Endothelial cell (in vitro differentiated cells): ENCODE measurements at regions not wholly inside any gene's neighbourhood (a gene's known extent, or its start where the extent isn't known, plus 50 kb on each side); places are given as distances from the start of the nearest gene placed in this dataset.
A peak's percentile ranks its signal among the peaks of the same experiment; 100 is the strongest.

Experiments
- DNase-seq: peaks from one replicate; pipeline ENCODE4 v3.0.0; 2021; ENCODE audit warnings: low spot score
- H3K27ac Mint-ChIP-seq: one replicate; pipeline ENCODE4 v1.8.0; 2021; ENCODE audit warnings: mixed read lengths, inconsistent platforms; ENCODE audit not compliant: unreplicated experiment
- H3K27me3 Mint-ChIP-seq: one replicate; pipeline ENCODE4 v1.8.0; 2021; ENCODE audit warnings: mild to moderate bottlenecking, moderate library complexity, mixed read lengths, inconsistent platforms; ENCODE audit not compliant: unreplicated experiment
- H3K36me3 Mint-ChIP-seq: one replicate; pipeline ENCODE4 v1.8.0; 2021; ENCODE audit warnings: mild to moderate bottlenecking, low read depth, mixed read lengths, inconsistent platforms; ENCODE audit not compliant: unreplicated experiment
- H3K4me1 Mint-ChIP-seq: one replicate; pipeline ENCODE4 v1.8.0; 2021; ENCODE audit warnings: mild to moderate bottlenecking, mixed read lengths, inconsistent platforms; ENCODE audit not compliant: unreplicated experiment
- H3K4me3 Mint-ChIP-seq: one replicate; pipeline ENCODE4 v1.8.0; 2021; ENCODE audit warnings: mild to moderate bottlenecking, mixed read lengths, inconsistent platforms; ENCODE audit not compliant: unreplicated experiment
- H3K9me3 Mint-ChIP-seq: one replicate; pipeline ENCODE4 v1.8.0; 2021; ENCODE audit warnings: mixed read lengths, inconsistent platforms; ENCODE audit not compliant: unreplicated experiment
- CTCF ChIP-seq: fragments of 200-600 bp; sonication (generic); IDR thresholded peaks from one replicate; pipeline ENCODE4 v1.5.0; 2021; ENCODE audit warnings: antibody characterized with exemption; ENCODE audit not compliant: unreplicated experiment

- no peaks in the 10 kb centered on the region for H3K27me3 Mint-ChIP-seq
- no peak overlapping the region for H3K27ac Mint-ChIP-seq
- TF ChIP-seq CTCF = peak; percentile 35
- H3K4me3 Mint-ChIP-seq = no peak overlapping the region
- H3K9me3 Mint-ChIP-seq = no peaks in the 10 kb centered on the region
- no peaks in the 10 kb centered on the region for H3K36me3 Mint-ChIP-seq
- H3K4me1 Mint-ChIP-seq = no peaks in the 10 kb centered on the region
- peak; percentile 65 for DNase-seq
These were observed 942.4 kb upstream of the PCDH20 start for GRCh38 chr13:62357887-62358645.

DNA sequence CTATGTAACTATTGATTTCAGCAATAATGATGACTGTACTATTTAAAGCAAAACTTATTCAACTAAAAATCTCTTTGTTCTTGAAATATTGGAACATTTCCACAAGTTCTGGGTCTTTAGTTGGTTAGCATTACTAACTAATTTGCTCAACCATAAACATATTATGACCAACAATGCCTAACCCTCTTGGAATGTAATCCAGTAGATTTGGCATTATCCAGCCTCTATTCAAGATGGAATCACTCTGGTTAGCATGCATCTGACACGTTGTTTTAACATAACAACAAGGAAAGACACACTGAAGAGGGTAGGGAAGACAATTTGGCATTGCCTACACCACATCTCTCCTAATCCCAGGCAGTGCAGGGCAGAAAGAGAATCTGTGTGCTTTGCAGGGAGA lies 941.3 kb upstream of the PCDH20 start:
- no peak for TF ChIP-seq CTCF
- Mint-ChIP-seq H3K27ac (no peak overlapping the region), H3K4me3 (no peak overlapping the region), H3K36me3 (no peaks in the 10 kb centered on the region), H3K4me1 (no peaks in the 10 kb centered on the region), H3K9me3 (no peaks in the 10 kb centered on the region), H3K27me3 (no peaks in the 10 kb centered on the region)
- DNase-seq = no peak

DNA sequence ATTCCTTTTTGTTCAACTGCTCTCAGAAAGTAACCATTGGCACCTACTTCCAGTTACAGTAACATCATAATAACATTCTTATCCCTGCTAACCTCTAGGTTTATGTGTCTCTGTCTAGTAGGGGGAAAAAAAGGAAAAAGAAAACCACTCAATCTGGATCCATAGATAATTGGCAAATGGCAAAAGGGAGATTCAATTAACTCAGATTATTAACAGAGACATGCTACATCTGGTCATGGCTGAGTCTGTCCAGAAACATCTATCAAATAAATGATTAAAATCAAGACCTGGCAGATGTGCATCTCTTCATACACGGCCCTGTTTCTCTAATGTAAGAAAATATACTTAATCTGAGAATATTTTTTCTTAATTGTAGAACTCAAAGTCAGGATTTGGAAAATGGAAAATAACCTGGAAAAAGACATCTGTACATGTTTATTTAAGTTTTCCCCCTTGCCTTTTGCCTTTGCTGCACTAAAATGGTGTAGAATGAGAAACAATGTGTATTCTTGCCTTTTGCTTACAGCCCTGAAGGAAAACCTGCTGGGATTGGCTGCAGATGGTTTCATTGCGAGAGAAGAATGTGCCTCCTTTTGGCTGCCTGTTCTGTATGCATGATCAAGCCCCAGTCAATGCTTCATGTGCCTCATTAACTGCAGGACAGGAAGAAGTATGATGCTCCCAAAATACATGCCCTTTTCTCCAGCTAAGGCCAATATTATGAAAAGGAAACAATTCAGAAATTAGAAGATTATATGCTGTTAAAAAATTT lies 921.6 kb upstream of the PCDH20 start:
- Mint-ChIP-seq H3K27ac (no peak overlapping the region), H3K9me3 (no peaks in the 10 kb centered on the region), H3K4me1 (no peaks in the 10 kb centered on the region), H3K4me3 (no peak overlapping the region), H3K27me3 (no peaks in the 10 kb centered on the region), H3K36me3 (no peaks in the 10 kb centered on the region)
- DNase-seq = no peak
- no peak for TF ChIP-seq CTCF

- Mint-ChIP-seq H3K4me3 (no peak overlapping the region), H3K27ac (no peak overlapping the region), H3K4me1 (no peaks in the 10 kb centered on the region), H3K36me3 (no peaks in the 10 kb centered on the region), H3K27me3 (no peaks in the 10 kb centered on the region), H3K9me3 (no peaks in the 10 kb centered on the region)
- TF ChIP-seq CTCF = no peak
- no peak for DNase-seq
These were observed 920.9 kb upstream of the PCDH20 start for GRCh38 chr13:62336507-62336906.

GRCh38 chr13:62333466-62333865 lies 917.8 kb upstream of the PCDH20 start:
- Mint-ChIP-seq H3K27me3 (no peaks in the 10 kb centered on the region), H3K4me1 (no peaks in the 10 kb centered on the region), H3K36me3 (no peaks in the 10 kb centered on the region), H3K9me3 (no peaks in the 10 kb centered on the region), H3K27ac (no peak overlapping the region), H3K4me3 (no peak overlapping the region)
- TF ChIP-seq CTCF = no peak
- no peak for DNase-seq
